GM19324 (cell line): ENCODE measurements at regions not wholly inside any gene's neighbourhood (a gene's known extent, or its start where the extent isn't known, plus 50 kb on each side); places are given as distances from the start of the nearest gene placed in this dataset.

ENCODE experiments used
- ATAC-seq: cut with Tn5 transposase; IDR thresholded peaks from one replicate; pipeline ENCODE4 v1.9.1; 2021; ENCODE audit warnings: mild to moderate bottlenecking, moderate library complexity; ENCODE audit not compliant: unreplicated experiment, low FRiP score

- ATAC-seq = no peak
Observed at GRCh38 chr2:226023946-226024345, 624.4 kb downstream of the NYAP2 start.

- no peak for ATAC-seq
Observed at GRCh38 chr2:226023383-226023782, 623.9 kb downstream of the NYAP2 start.

GRCh38 chr2:226020956-226021355, 621.4 kb downstream of the NYAP2 start:
- ATAC-seq = no peak

- no peak for ATAC-seq
Observed at GRCh38 chr2:226020176-226020575, 620.7 kb downstream of the NYAP2 start.

- no peak for ATAC-seq
Observed at GRCh38 chr2:226018641-226019040, 619.1 kb downstream of the NYAP2 start.

GRCh38 chr2:226017537-226017936, 618.0 kb downstream of the NYAP2 start:
- ATAC-seq = no peak

GRCh38 chr2:226017107-226017506, 617.6 kb downstream of the NYAP2 start:
- ATAC-seq = no peak

- no peak for ATAC-seq
Observed at GRCh38 chr2:226011716-226012450, 612.4 kb downstream of the NYAP2 start.

GRCh38 chr2:226002438-226002837, 602.9 kb downstream of the NYAP2 start:
- ATAC-seq = no peak

GRCh38 chr2:226001716-226002115, 602.2 kb downstream of the NYAP2 start:
- no peak for ATAC-seq

GRCh38 chr2:225999692-226000091, 600.2 kb downstream of the NYAP2 start:
- ATAC-seq = no peak

- no peak for ATAC-seq
Observed at GRCh38 chr2:225998653-225999052, 599.1 kb downstream of the NYAP2 start.

GRCh38 chr2:225998116-225998515, 598.6 kb downstream of the NYAP2 start:
- ATAC-seq = no peak

- no peak for ATAC-seq
Observed at GRCh38 chr2:225996462-225996828, 596.9 kb downstream of the NYAP2 start.

GRCh38 chr2:225995796-225996461, 596.4 kb downstream of the NYAP2 start:
- no peak for ATAC-seq

GRCh38 chr2:225994748-225995405, 595.4 kb downstream of the NYAP2 start:
- no peak for ATAC-seq

GRCh38 chr2:225993430-225993829, 593.9 kb downstream of the NYAP2 start:
- ATAC-seq = no peak

- no peak for ATAC-seq
Observed at GRCh38 chr2:225989809-225990208, 590.3 kb downstream of the NYAP2 start.

- no peak for ATAC-seq
Observed at GRCh38 chr2:225980372-225980771, 580.9 kb downstream of the NYAP2 start.

- ATAC-seq = no peak
Observed at GRCh38 chr2:225971433-225971832, 571.9 kb downstream of the NYAP2 start.

- no peak for ATAC-seq
Observed at GRCh38 chr2:225948903-225949302, 549.4 kb downstream of the NYAP2 start.

GRCh38 chr2:225938991-225939390, 539.5 kb downstream of the NYAP2 start:
- no peak for ATAC-seq
